SH-SY5Y (cell line): ENCODE measurements at regions not wholly inside any gene's neighbourhood (a gene's known extent, or its start where the extent isn't known, plus 50 kb on each side); places are given as distances from the start of the nearest gene placed in this dataset.

Source experiments
- GATA2 ChIP-seq: IDR thresholded peaks from 2 replicates; pipeline ENCODE4 v1.6.1; 2011; ENCODE audit warnings: mild to moderate bottlenecking, low read depth, low read length
- GATA3 ChIP-seq: IDR thresholded peaks from 2 replicates; pipeline ENCODE4 v1.6.1; 2011; ENCODE audit warnings: low read depth, mild to moderate bottlenecking, low read length, moderate library complexity

GRCh38 chr7:85771516-85771915 is 584.7 kb upstream of the SEMA3D start:
- TF ChIP-seq GATA2 (no peak), GATA3 (no peak)
